Right atrium auricular region (tissue), 2 donors: ENCODE measurements at regions not wholly inside any gene's neighbourhood (a gene's known extent, or its start where the extent isn't known, plus 50 kb on each side); places are given as distances from the start of the nearest gene placed in this dataset.

Source experiments
- DNase-seq: peaks from one replicate; pipeline ENCODE4 v3.0.0-alpha.2; 2019; ENCODE audit warnings: low spot score
- H3K27ac ChIP-seq, 2 donors: fragments of 200-600 bp; sonication (generic); 1 replicate in 1 of 2; 2 replicates in 1 of 2; pipeline ENCODE4 v1.5.1; 2016 to 2019
- H3K27me3 ChIP-seq, 2 donors: fragments of 200-600 bp; sonication (generic); one replicate each; pipeline versions ENCODE4 v1.5.1 to v1.6.0; 2017 to 2019
- H3K36me3 ChIP-seq: fragments of 200-600 bp; sonication (generic); one replicate; pipeline ENCODE4 v1.5.1; 2016
- H3K4me1 ChIP-seq, 2 donors: fragments of 200-600 bp; sonication (generic); one replicate each; pipeline versions ENCODE4 v1.5.1 to v1.6.0; 2017 to 2019
- H3K4me3 ChIP-seq, 2 donors: fragments of 200-600 bp; sonication (generic); 1 replicate in 1 of 2; 2 replicates in 1 of 2; pipeline ENCODE4 v1.5.1; 2017 to 2019; ENCODE audit warnings: mild to moderate bottlenecking in 1 of 2, moderate library complexity in 1 of 2
- H3K9me3 ChIP-seq, 2 donors: fragments of 200-600 bp; sonication (generic); one replicate each; pipeline ENCODE4 v1.5.1; 2019
- TF ChIP-seq, protein P1 (sequence below), 2 donors: fragments of 200-600 bp; sonication (generic); IDR thresholded peaks; one replicate each; pipeline ENCODE4 v1.5.1; 2019; ENCODE audit warnings: antibody characterized with exemption in 2 of 2

- no peak overlapping the region for H3K27ac ChIP-seq
- no peaks in the 10 kb centered on the region for H3K36me3 ChIP-seq
- H3K27me3 ChIP-seq: no peaks in the 10 kb centered on the region
- H3K4me3 ChIP-seq: no peak overlapping the region
- no peak for DNase-seq
- TF ChIP-seq, protein P1, sequence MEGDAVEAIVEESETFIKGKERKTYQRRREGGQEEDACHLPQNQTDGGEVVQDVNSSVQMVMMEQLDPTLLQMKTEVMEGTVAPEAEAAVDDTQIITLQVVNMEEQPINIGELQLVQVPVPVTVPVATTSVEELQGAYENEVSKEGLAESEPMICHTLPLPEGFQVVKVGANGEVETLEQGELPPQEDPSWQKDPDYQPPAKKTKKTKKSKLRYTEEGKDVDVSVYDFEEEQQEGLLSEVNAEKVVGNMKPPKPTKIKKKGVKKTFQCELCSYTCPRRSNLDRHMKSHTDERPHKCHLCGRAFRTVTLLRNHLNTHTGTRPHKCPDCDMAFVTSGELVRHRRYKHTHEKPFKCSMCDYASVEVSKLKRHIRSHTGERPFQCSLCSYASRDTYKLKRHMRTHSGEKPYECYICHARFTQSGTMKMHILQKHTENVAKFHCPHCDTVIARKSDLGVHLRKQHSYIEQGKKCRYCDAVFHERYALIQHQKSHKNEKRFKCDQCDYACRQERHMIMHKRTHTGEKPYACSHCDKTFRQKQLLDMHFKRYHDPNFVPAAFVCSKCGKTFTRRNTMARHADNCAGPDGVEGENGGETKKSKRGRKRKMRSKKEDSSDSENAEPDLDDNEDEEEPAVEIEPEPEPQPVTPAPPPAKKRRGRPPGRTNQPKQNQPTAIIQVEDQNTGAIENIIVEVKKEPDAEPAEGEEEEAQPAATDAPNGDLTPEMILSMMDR (IDR thresholded peaks at IDR 0.05): no peak
- no peaks in the 10 kb centered on the region for H3K4me1 ChIP-seq
- no peaks in the 10 kb centered on the region for H3K9me3 ChIP-seq
Measured at GRCh38 chr18:55088000-55088401, 128.7 kb upstream of the CCDC68 start.

- TF ChIP-seq, protein P1 (IDR thresholded peaks at IDR 0.05): no peak
- Histone ChIP-seq H3K36me3 (no peaks in the 10 kb centered on the region), H3K27ac (no peak overlapping the region), H3K9me3 (no peaks in the 10 kb centered on the region), H3K4me3 (no peak overlapping the region), H3K27me3 (no peaks in the 10 kb centered on the region), H3K4me1 (no peaks in the 10 kb centered on the region)
- DNase-seq: no peak
Measured at GRCh38 chr18:55086906-55087305, 127.6 kb upstream of the CCDC68 start.

- H3K4me1 ChIP-seq: no peaks in the 10 kb centered on the region
- DNase-seq: no peak
- no peaks in the 10 kb centered on the region for H3K9me3 ChIP-seq
- TF ChIP-seq, protein P1 (IDR thresholded peaks at IDR 0.05): no peak
- H3K4me3 ChIP-seq: no peak overlapping the region
- H3K27ac ChIP-seq: no peak overlapping the region
- no peaks in the 10 kb centered on the region for H3K27me3 ChIP-seq
- H3K36me3 ChIP-seq: no peaks in the 10 kb centered on the region
Measured at GRCh38 chr18:55085557-55086285, 126.5 kb upstream of the CCDC68 start.

GRCh38 chr18:55084550-55084949 lies 125.3 kb upstream of the CCDC68 start:
- no peak for DNase-seq
- Histone ChIP-seq H3K27ac (no peak overlapping the region), H3K4me1 (no peaks in the 10 kb centered on the region), H3K9me3 (no peaks in the 10 kb centered on the region), H3K27me3 (no peaks in the 10 kb centered on the region), H3K4me3 (no peak overlapping the region), H3K36me3 (no peaks in the 10 kb centered on the region)
- TF ChIP-seq, protein P1 (IDR thresholded peaks at IDR 0.05): no peak

DNA sequence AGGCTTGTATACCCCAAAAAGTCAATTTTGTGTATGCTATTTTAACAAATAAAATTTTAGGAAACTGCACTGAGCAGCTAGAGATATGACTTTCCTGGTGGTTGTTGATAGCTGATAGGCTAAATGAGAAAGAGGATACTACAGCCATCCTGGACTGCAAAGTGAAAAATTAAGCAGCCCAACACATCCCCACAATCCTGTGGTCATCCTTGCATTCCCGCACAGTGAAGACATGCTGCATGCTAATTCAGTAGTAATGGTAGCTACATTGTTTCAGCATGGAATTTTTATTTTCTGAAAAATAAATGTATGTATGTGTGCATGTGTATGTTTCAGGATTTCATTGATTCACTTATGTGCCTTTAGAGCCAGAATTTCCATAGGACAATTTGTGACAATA lies 124.2 kb upstream of the CCDC68 start:
- Histone ChIP-seq H3K27me3 (no peaks in the 10 kb centered on the region), H3K4me1 (no peaks in the 10 kb centered on the region), H3K9me3 (no peaks in the 10 kb centered on the region), H3K27ac (no peak overlapping the region), H3K4me3 (no peak overlapping the region), H3K36me3 (no peaks in the 10 kb centered on the region)
- no peak for DNase-seq
- TF ChIP-seq, protein P1 (IDR thresholded peaks at IDR 0.05): no peak
